Stimulated activated CD8-positive, alpha-beta memory T cell treated with anti-CD3 and anti-CD28 coated beads, Interleukin-4, amount 100 ng/mL, for 24 hours (primary cell): ENCODE measurements at regions not wholly inside any gene's neighbourhood (a gene's known extent, or its start where the extent isn't known, plus 50 kb on each side); places are given as distances from the start of the nearest gene placed in this dataset.
"Not testable (repeated sequence)": the region's sequence is repeated elsewhere in the genome, so short reads cannot be mapped to it uniquely, and the experiment has no call there.

Experiments
- DNase-seq: peaks from one replicate; pipeline ENCODE4 v3.0.0-alpha.2; 2020; ENCODE audit warnings: low read depth

- DNase-seq = no peak
These were observed 60.5 kb downstream of the DSEL start for GRCh38 chr18:67455890-67456501.

DNA sequence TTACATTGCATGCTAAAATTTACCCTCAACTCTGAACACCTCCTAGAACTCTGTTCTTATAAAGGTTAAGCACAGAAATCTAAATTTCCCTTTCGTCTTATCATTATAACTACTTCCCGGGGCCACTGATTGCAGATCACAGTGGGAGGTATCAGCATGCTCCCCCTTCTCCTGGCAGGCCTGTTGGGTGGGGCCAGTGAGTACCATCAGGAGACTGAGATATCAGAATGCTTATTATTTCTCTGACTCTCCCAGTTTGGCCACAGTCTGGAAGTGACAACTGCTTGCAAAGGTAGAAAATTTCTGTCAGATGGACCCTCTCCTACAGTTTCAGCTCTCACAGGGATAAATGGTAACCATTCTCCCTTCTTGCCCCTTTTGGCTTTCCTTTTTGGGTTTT, 62.6 kb downstream of the DSEL start:
- no peak for DNase-seq

- DNase-seq = no peak
These were observed 64.6 kb downstream of the DSEL start for GRCh38 chr18:67451960-67452359.

- DNase-seq = not testable (repeated sequence)
These were observed 65.4 kb downstream of the DSEL start for GRCh38 chr18:67451101-67451500.

- no peak for DNase-seq
These were observed 82.5 kb downstream of the DSEL start for GRCh38 chr18:67433971-67434370.

DNA sequence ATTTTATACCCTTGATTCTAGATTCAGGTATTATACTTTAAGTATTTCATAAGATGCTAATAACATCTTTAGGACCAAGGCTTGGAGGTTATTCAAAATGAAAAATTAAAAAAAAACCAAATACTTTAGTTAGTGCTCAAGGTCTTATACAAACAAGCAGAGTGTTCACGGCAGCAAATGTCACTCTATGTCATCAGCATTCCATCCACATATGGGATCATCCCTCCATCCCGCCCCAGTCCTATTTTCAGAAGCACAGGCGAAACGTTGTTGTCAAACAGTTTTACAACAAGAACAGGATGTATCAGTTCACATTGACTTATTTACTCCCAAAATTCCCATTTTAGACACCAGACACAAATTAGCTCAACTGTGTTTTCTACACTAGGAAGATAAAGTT, 83.7 kb downstream of the DSEL start:
- no peak for DNase-seq

DNA sequence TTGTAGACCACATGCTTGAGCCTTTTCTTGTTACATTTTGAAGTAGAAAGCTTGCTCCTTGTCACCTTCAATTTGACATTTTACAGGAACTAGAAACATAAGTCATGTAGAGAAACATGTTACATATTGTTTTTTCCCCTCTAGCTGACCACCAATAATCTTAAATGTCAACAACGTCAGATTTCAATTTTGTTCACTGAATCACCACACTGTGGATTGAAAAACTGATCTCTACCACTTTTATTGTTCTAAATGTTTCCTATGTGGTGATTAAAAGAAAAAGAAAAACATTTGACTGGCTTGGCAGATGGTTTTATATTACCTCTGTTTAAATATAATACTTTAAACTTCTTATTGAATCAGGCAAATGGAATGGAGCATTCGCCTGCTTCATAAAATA, 87.7 kb downstream of the DSEL start:
- DNase-seq = no peak

- DNase-seq = no peak
These were observed 88.4 kb downstream of the DSEL start for GRCh38 chr18:67428158-67428557.

GRCh38 chr18:67426486-67426885, 90.0 kb downstream of the DSEL start:
- DNase-seq = no peak

GRCh38 chr18:67425672-67426071, 90.8 kb downstream of the DSEL start:
- DNase-seq = no peak

DNA sequence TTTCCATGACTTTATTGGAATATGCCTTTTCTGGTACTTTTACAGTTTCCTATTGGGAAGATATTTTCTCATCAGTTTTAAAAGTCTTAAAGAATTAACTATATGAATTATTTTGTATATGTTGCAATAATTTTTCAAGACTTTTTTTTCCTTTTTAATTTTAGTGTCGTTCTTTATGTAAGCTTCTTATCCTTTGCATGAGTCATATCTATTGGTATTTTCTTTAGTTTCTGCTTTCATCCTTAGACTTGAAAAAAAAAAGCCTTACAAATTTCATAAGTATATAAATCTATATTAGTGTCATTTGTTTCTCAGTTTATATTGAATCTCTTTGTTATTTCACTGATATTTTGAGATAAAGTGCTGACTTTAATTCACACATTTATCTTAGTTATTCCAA, 94.9 kb downstream of the DSEL start:
- no peak for DNase-seq

DNA sequence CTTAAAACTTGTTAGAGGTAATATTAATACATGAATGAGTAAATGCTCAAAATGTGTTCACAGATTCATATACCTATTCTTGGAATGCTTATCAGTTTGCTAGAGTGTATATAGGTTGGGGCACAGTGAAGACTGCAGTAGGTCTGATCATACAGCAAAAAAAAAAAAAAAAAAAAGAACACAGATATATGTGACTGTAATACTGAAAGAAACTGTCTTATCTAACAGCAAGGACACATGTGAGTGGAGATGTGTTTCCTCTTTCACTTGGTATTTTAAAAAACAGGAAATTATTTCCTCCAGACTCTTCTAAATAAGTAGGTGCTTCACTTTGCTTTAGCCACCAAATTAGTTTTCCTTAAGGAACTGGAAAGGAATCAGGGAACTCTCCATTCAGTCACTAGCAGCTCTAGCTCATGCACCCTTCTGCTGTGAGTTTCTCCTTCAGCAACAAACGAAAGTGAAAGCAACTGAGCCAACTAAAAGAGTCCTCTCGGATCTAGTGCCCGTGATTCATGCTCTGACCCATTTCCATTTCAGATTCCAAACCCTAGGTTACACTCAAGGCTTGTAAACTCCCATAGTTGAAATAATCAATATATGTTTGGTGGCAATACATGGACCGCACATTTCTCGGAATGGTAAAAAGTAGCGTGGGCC, 98.5 kb downstream of the DSEL start:
- DNase-seq = no peak

GRCh38 chr18:67411116-67411515, 105.4 kb downstream of the DSEL start:
- DNase-seq = no peak

DNA sequence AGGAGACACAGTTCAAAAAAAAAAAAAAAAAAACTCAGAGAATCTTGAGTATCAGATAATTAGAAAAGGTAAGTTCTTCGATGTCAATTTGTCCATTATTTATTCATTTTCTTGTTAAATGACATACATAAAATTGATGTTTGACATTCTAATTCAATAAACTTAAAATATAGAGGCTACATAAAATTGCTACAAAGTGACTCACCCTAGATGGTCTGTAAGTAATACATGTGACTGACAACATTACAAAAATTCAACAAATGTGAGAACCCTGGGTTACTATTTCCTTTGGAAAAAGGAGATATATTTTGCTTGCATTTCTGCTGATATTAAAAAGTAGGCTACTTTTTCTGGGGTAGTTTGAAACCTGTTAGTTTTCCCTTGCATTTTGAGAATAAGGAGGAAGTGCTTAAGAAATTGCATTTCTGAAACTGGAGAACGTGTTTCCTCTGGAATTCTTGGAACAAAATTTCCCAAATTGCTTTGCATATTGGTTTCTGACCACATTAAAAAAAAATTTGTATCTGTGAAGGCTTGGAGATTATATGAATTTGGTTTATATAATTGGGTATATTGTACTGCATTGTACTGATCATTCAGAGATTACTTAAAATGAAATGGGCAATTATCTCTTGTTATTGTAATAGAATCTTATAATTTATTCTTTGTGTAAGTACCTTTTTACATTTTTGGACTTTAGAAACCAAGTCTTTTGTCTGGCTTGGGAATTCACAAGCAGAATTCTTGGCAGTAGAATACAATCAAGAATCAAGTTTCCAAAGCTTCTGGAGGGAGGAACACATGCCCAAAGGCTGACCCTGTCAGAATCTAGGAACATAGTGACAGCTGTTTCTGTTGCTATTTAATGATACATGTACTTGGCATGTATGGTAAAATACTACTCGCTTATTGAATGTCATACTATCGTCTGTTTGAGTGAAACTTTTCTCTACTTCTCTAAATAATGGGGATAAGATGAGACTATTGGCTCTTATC, 106.1 kb downstream of the DSEL start:
- DNase-seq = no peak

GRCh38 chr18:67408240-67408639, 108.3 kb downstream of the DSEL start:
- DNase-seq = no peak

GRCh38 chr18:67406714-67407113, 109.8 kb downstream of the DSEL start:
- DNase-seq = no peak

DNA sequence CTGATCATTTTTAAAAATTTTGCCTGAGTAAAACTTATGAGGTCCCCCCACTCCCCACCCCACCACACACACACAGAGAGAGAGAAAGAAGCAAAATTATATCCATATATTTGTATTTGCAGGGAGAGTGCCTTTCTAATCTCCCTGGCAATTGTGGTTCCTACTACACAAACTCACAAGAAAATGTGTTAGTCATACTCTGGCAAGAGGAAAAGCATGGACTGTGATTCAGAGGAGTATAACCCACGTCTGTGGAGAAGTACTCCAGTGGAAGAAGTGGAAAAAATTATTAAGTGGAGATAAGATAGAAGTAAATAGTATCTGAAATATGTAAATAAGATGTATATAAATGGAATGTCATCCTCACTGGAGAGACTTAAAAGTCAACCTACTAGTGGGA, 114.0 kb downstream of the DSEL start:
- no peak for DNase-seq

DNA sequence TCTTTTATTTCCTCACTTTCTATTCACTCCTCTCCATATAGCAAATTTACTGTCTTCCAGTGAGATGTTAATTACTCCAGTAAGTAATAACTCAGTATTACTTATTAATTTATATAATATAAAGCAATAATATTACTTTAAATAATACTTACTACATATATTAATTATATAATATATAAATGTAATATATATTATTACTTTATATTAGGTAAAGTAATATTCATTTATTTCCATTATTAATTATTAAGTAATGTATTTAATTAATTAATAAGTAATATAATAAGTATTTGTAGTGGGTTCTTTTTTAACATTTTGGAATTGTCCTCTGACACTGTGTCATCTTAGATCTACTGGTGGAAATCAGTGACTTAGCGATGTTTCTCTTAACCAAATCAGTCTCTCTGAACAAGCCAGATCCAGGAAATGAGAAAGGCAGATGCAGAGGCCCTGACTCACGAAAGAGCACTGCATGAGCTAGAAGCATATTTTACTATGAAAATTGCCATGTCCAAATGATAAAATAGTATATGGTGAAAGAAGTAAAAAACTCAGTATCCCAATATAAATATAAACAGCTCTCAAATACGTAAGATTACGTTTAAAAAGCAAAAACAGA, 115.9 kb downstream of the DSEL start:
- no peak for DNase-seq

GRCh38 chr18:67386032-67386431, 130.5 kb downstream of the DSEL start:
- DNase-seq = no peak

DNA sequence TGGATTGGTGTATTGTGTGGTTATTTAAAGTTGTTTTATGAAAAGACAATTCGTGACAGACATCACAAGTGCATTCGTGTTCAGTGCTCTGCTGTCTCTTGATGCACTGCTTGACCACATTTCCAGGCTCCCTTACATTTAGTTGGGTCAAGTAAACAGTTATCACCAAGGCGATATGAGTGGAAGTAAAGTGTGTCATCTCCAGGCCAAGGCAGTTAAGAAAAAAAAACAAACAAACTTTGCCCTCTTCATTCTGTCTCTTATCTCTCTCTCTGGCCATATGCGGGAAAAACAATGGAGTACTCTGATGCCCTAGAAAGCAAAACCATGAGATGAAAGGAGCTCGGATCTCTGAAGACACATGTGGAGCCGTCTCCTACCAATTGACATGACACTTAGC, 131.1 kb downstream of the DSEL start:
- DNase-seq = no peak

DNA sequence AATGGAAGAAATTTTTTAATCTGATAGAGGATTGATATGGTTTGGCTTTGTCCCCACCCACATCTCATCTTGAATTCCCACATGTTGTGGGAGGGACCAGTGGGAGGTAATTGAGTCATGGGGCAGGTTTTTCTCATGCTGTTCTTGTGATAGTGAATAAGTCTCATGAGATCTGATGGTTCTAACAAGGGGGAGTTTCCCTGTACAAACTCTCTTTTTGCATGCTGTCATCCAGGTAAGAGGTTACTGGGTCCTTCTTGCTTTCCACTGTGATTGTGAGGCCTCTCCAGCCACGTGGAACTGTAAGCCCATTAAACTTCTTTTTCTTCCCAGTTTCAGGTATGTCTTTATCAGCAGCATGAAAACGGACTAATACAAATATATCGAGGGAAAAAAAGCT, 132.5 kb downstream of the DSEL start:
- not testable (repeated sequence) for DNase-seq

DNA sequence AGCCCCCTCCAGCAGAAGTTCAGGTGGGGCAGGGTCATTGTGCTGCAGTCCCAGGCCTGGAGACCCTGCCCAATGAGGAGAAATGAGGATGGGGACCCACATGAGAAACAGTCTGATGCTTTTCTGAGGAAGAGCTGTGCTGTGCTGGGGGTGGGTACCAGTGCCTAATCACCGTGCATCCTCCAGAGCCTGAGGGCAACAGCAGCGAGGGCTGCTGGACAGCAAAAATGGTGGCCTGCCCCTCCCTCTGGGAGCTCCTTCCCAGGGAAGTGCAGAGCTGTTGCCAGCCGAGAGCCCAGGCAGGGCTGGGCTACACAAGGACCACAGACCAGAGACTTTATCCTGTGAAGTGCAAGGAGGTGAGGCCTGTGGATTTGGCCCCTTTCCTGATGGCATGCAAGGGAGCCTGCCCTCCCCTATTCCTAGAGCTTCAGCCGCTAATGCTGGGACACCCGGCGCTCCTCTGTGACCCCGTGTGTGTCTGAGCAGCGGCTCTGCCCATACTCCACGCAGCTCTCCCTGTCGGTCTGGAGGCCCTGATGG, 134.8 kb downstream of the DSEL start:
- no peak for DNase-seq
